Activated naive CD4-positive, alpha-beta T cell treated with anti-CD3 and anti-CD28 coated beads for 36 hours (primary cell): ENCODE measurements at regions not wholly inside any gene's neighbourhood (a gene's known extent, or its start where the extent isn't known, plus 50 kb on each side); places are given as distances from the start of the nearest gene placed in this dataset.

Experiments used
- CTCF ChIA-PET: fragments of 350-600 bp; sonication (Branson Sonifier 250); formaldehyde crosslinking; loops from one replicate; lab custom pipeline; 2021; ENCODE audit warnings: antibody characterized with exemption; lab: Charles Lee
- DNase-seq: peaks from one replicate; pipeline ENCODE4 v3.0.0-alpha.2; 2020
- H3K27ac Mint-ChIP-seq: one replicate; pipeline ENCODE4 v1.8.0; 2021; ENCODE audit warnings: mild to moderate bottlenecking, mixed read lengths
- H3K27me3 Mint-ChIP-seq: one replicate; pipeline ENCODE4 v1.8.0; 2021; ENCODE audit warnings: low read depth, mixed read lengths
- H3K36me3 Mint-ChIP-seq: one replicate; pipeline ENCODE4 v1.8.0; 2021; ENCODE audit warnings: low read depth, mixed read lengths
- H3K4me1 Mint-ChIP-seq: one replicate; pipeline ENCODE4 v1.8.0; 2021; ENCODE audit warnings: low read depth, mixed read lengths
- H3K4me3 Mint-ChIP-seq: one replicate; pipeline ENCODE4 v1.8.0; 2021; ENCODE audit warnings: mild to moderate bottlenecking, moderate library complexity, mixed read lengths
- H3K9me3 Mint-ChIP-seq: one replicate; pipeline ENCODE4 v1.8.0; 2021; ENCODE audit warnings: mixed read lengths
- intact Hi-C: fragments of 100-400 bp; cut with micrococcal nuclease; formaldehyde crosslinking; loops from one replicate; pipeline ENCODE4 v1.15.1; 2023

DNA sequence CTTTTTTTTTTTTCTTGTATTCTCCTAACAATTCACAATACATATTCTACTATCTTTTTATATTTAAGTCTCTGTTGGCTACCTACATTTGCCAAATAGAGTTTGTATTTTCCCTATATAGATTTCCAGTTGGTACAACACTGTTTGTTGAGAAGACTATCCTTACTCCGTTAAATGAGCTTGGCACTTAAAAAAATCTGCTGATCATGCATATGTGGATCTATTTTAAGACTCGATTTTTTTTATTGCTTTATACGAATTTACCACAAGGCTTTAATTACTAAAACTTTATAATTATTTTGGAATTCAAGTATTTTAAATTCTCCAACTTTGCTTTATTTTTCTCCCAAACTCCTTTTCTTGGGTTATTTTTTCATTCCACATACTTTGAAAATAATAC is 855.6 kb downstream of the C6orf118 start:
- no peak for DNase-seq
- CTCF ChIA-PET, result no interaction called here
- Mint-ChIP-seq H3K36me3 (no peaks in the 10 kb centered on the region), H3K4me3 (no peak overlapping the region), H3K4me1 (no peaks in the 10 kb centered on the region), H3K27ac (no peak overlapping the region), H3K27me3 (no peaks in the 10 kb centered on the region), H3K9me3 (no peaks in the 10 kb centered on the region)
- intact Hi-C loops, result no loop called here

DNA sequence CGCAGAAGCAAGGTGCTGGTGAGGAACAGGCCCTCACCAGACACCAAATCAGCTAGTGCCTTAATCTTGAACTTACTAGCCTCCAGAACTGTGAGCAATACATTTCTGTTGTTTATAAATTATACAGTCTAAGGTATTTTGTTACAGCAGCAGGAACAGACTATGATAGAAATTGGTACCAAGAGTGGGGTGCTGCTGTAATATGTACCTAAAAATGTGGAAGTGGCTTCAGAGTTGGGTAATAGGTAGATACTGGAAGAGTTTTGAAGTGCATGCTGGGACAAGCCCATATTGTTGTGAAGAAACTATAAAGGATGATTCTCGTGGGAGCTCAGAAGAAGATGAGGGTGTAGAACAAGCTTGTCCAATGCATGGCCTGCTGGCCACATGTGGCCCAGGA is 866.8 kb downstream of the C6orf118 start:
- Mint-ChIP-seq H3K4me1 (no peaks in the 10 kb centered on the region), H3K4me3 (no peak overlapping the region), H3K9me3 (peaks cover 10% of the 10 kb centered on the region), H3K36me3 (no peaks in the 10 kb centered on the region), H3K27ac (no peak overlapping the region), H3K27me3 (peaks cover 2% of the 10 kb centered on the region)
- no peak for DNase-seq
- CTCF ChIA-PET, result no interaction called here
- intact Hi-C loops, result no loop called here

DNA sequence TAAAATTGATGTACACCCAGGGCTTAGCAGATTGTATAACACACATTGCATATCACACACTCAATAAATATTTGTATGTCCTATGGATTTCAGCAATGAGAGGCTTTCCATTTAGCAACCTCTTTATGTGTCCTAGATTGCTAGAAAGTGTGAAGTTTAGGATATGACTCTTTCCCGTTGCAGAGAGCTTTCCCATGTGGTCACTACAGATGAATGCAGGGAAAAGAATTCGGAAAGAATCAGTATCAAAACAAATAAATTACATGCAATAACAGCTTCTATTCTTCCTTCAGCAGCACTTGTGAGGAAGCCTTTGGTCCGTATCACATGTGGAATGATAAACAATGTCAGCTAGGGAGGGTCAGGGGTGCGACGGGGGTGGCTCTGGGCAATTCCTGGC is 870.1 kb downstream of the C6orf118 start:
- H3K4me3 Mint-ChIP-seq, result no peak overlapping the region
- CTCF ChIA-PET, result no interaction called here
- H3K4me1 Mint-ChIP-seq, result no peaks in the 10 kb centered on the region
- no peaks in the 10 kb centered on the region for H3K27me3 Mint-ChIP-seq
- intact Hi-C loops, result no loop called here
- peaks cover 10% of the 10 kb centered on the region for H3K9me3 Mint-ChIP-seq
- DNase-seq, result no peak
- H3K36me3 Mint-ChIP-seq, result no peaks in the 10 kb centered on the region
- H3K27ac Mint-ChIP-seq, result no peak overlapping the region

DNA sequence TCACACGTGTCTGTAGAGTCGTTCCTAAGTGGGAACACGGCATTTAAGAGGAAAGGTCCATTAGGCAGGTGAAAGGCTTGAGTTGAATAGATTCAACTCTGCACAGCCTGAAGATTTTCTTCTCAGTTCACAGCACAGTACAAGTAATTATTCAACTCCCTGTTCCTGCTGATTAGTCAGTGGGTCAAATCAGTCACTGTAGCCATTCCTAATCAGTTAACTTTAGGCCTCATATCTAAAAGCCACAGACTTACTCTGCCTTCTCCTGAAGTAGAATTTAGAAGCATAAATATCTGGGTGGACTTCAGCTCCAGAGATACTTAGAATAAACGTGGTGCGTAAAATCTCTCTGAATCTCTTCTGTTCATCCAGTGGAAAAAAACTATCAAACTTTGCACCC is 872.4 kb downstream of the C6orf118 start:
- H3K27me3 Mint-ChIP-seq, result no peaks in the 10 kb centered on the region
- H3K36me3 Mint-ChIP-seq, result no peaks in the 10 kb centered on the region
- CTCF ChIA-PET, result no interaction called here

DNA sequence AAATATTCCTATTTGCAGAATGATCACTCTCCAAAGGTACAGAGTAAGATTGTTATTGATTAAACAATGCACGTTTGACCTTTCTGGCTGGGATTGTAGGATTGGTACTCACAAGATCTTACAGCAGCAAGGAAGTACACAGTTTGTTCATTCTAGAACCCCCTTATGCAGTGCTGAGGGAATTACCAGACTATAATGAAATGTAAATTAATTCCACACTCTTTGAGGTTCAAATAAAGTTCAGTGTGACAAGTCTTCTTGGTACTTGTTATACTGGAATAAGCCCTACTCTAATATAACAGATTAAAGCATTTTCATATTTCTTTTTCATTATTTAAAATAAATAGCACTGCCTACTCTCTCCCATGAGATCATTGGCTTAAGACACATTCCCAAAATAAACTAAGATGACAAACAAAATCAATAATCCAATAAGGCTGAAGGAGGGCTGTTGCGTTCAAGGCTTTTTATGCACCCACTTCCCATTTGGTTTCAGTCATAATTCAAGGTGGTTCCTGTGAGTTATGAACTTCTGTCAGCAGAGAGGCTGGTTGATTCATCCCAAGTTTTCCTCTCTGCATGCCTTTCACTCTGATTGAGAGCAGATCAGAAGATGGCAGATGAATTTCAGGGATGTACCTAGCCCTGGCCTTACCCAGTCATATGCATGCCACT is 881.5 kb downstream of the C6orf118 start:
- H3K4me3 Mint-ChIP-seq, result no peak overlapping the region
- H3K36me3 Mint-ChIP-seq, result no peaks in the 10 kb centered on the region
- peaks cover 6% of the 10 kb centered on the region for H3K9me3 Mint-ChIP-seq
- no peaks in the 10 kb centered on the region for H3K4me1 Mint-ChIP-seq
- no peak overlapping the region for H3K27ac Mint-ChIP-seq
- H3K27me3 Mint-ChIP-seq, result no peaks in the 10 kb centered on the region
- no peak for DNase-seq
- intact Hi-C loops, result no loop called here
- CTCF ChIA-PET, result no interaction called here

More for the DNA sequence above, 872.4 kb downstream of the C6orf118 start:
- DNase-seq, result no peak
- Mint-ChIP-seq H3K27ac (no peak overlapping the region), H3K4me3 (no peak overlapping the region), H3K4me1 (no peaks in the 10 kb centered on the region), H3K9me3 (peaks cover 1% of the 10 kb centered on the region)
- intact Hi-C loops, result no loop called here

DNA sequence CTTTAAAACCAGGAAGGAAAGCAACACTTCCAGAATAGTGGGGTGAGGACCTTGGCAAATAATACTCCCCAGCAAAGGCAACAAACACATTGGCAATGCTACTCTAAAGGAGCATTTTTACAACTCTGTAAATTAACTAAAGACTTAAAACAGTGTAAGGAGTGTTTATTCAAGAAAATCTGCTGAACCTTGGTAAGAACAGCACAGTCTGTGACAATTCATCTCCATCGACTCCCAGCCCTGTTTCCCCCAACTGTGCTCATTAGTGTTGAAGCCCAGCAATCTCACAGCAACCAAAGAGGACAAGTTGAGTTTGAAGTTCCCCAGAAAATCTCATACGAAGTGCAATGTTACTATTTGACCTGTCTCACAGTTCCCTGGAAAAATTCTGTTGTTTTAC is 884.9 kb downstream of the C6orf118 start:
- CTCF ChIA-PET, result no interaction called here
- no peak overlapping the region for H3K4me3 Mint-ChIP-seq
- H3K9me3 Mint-ChIP-seq, result peaks cover 19% of the 10 kb centered on the region
- H3K27ac Mint-ChIP-seq, result no peak overlapping the region
- intact Hi-C loops, result no loop called here
- no peak for DNase-seq
- H3K4me1 Mint-ChIP-seq, result no peaks in the 10 kb centered on the region
- no peaks in the 10 kb centered on the region for H3K27me3 Mint-ChIP-seq
- no peaks in the 10 kb centered on the region for H3K36me3 Mint-ChIP-seq

DNA sequence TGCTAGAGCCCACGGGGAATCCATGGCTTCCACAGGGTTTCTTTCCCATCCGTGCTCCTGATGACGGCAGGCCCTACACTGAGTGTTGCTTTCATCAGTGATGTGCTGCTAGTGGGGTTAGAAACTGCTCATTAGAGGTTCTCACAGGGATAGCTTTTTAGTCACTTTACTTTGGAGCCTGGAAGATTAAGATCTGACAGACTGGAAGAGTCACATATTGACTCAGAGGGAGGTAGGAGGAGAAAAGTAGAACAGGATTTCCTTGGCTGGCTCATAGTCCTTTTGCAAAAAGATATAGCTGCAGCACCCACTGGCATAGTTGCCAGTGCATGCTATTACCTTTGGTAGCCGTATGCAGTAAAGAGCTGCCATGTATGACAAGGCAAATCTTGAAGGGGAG is 890.3 kb downstream of the C6orf118 start:
- peaks cover 6% of the 10 kb centered on the region for H3K27me3 Mint-ChIP-seq
- peaks cover 19% of the 10 kb centered on the region for H3K9me3 Mint-ChIP-seq
- H3K27ac Mint-ChIP-seq, result no peak overlapping the region
- intact Hi-C loops, result no loop called here
- no peaks in the 10 kb centered on the region for H3K36me3 Mint-ChIP-seq
- H3K4me3 Mint-ChIP-seq, result no peak overlapping the region
- CTCF ChIA-PET, result no interaction called here
- no peak for DNase-seq
- H3K4me1 Mint-ChIP-seq, result no peaks in the 10 kb centered on the region

DNA sequence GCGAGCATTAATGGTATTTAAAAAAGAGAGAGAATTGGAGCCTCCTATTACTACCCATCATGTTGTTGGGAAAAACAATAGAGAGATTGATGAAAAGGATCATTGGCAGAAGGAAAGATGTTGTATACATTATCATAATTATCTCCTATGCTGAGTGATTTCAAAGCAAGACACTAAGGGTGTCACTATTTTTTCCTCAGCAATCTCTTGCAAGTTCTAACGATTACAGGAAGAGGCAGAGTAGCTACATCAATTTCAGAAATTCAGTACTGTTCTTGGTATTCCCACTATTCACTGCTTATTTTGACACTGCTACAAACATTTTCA is 891.2 kb downstream of the C6orf118 start:
- CTCF ChIA-PET, result no interaction called here
- DNase-seq, result no peak
- Mint-ChIP-seq H3K9me3 (peaks cover 13% of the 10 kb centered on the region), H3K27me3 (peaks cover 6% of the 10 kb centered on the region), H3K4me1 (no peaks in the 10 kb centered on the region), H3K4me3 (no peak overlapping the region), H3K27ac (no peak overlapping the region), H3K36me3 (no peaks in the 10 kb centered on the region)
- intact Hi-C loops, result no loop called here

DNA sequence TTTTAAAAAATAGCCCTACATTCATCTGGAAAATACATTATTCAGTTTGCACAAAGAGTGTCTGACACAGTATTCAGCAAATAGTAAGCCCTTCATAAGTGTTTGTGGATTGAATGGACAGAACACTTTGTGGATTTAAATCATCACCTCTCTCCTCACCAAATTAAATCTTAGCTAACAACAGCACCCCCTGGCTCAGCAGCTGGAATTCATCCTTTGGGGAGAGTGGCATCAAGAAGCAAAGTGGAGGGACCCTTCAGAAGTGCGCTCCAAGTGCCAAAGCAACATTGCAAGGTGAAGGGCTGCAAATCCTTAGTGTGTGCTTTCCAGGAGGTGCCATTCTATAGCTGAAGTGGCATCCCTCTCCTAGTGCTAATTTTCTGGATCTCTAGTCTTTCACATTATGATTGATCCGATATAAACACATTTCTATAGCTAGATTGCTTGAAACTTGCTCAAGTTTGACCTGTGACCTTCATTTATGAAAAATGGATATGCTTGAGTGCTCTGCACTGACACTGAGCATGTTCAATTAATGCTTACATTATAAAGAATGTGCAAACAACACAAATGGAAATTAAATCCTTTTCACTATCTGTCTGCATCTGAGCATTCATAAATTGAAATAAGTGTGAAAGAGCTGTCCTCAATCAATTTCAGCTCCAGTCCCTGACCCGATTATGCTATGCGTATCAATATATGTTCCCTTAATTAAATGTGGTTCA is 891.7 kb downstream of the C6orf118 start:
- Mint-ChIP-seq H3K4me1 (no peaks in the 10 kb centered on the region), H3K36me3 (no peaks in the 10 kb centered on the region), H3K27ac (no peak overlapping the region), H3K4me3 (no peak overlapping the region), H3K27me3 (peaks cover 6% of the 10 kb centered on the region), H3K9me3 (peaks cover 11% of the 10 kb centered on the region)
- CTCF ChIA-PET, result interaction anchor here (0.6 kb wide), 1 partner anchor 112 kb away, joined by 3 read pairs; no protein-coding TSS in a partner anchor
- intact Hi-C loops, result no loop called here
- no peak for DNase-seq

DNA sequence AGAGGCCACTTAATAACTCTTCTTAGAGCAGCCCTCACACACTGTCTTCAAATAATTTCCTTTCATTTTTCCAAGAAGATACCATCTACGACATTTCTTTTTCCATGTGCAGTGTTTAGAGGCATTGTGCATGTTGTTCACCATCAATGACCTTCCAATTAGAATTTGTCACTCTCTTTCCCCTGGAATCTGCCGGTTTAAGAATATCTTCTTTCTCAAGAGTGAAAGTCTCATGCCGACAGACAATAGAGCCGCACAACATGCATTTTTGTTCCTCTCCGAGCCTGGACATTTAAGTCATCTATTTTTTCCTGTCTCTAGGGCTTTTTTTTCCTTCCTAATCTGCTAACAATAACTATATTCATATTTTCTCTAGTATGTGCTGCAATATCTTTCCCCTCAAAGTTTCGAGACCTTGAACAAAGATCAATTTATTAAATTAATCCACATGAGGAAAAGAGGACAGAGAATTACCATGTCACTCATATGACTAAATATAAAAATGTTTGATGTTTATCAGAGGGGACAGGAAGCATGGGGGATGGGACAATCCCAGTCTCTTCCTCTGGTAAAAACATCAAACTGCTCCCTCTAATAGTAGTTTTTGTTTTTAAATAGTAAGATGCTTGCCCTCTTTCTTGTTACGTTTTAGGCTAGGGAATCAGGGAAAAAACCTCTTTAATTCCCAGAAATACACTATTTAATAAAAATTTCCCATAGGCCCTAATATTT is 893.4 kb downstream of the C6orf118 start:
- Mint-ChIP-seq H3K4me1 (no peaks in the 10 kb centered on the region), H3K27ac (no peak overlapping the region), H3K27me3 (peaks cover 6% of the 10 kb centered on the region), H3K36me3 (no peaks in the 10 kb centered on the region), H3K9me3 (peaks cover 1% of the 10 kb centered on the region), H3K4me3 (no peak overlapping the region)
- no peak for DNase-seq
- CTCF ChIA-PET, result no interaction called here
- intact Hi-C loops, result no loop called here

DNA sequence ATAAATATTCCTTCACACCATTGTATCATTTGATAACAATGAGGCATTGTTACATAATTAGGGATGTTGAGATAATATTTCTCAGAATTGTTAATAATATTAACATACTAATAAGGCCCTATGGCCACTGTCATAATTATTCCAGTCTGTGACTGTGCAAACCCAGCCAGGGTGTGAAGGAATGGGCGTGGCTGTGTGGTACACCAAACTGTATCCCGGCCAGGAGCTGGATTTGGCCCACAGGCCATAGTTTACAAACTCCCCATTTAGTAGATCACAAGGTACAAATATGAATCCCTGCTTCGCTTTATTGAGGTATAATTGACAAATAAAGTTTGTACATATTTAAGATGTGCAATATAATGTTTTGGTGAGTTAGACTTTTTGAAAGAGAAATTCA is 894.7 kb downstream of the C6orf118 start:
- Mint-ChIP-seq H3K27me3 (peaks cover 6% of the 10 kb centered on the region), H3K4me3 (no peak overlapping the region), H3K36me3 (no peaks in the 10 kb centered on the region), H3K27ac (no peak overlapping the region), H3K4me1 (no peaks in the 10 kb centered on the region), H3K9me3 (no peaks in the 10 kb centered on the region)
- CTCF ChIA-PET, result no interaction called here
- no peak for DNase-seq
- intact Hi-C loops, result no loop called here

DNA sequence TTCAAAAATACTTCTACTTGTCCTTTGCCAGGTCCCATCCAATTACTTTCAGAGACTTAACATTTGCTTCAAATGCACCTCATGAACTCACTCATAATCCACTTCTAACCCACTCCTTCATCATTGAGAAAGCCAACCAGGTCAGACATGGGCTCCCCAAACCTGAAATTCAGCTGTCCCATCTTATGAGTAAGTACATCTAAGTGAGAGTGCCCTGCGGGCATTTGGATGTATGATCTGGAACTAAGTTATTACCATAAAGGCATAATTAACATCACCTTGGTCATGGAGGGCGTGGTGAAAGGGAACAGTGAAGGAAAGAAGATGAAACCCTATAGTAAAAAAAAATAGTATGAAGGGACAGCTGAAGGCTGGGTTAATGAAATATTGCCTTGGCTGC is 896.8 kb downstream of the C6orf118 start:
- H3K27ac Mint-ChIP-seq, result no peak overlapping the region
- CTCF ChIA-PET, result no interaction called here
- H3K4me1 Mint-ChIP-seq, result no peaks in the 10 kb centered on the region
- H3K36me3 Mint-ChIP-seq, result no peaks in the 10 kb centered on the region
- intact Hi-C loops, result no loop called here
- no peaks in the 10 kb centered on the region for H3K9me3 Mint-ChIP-seq
- H3K27me3 Mint-ChIP-seq, result peaks cover 10% of the 10 kb centered on the region
- no peak for DNase-seq
- no peak overlapping the region for H3K4me3 Mint-ChIP-seq

DNA sequence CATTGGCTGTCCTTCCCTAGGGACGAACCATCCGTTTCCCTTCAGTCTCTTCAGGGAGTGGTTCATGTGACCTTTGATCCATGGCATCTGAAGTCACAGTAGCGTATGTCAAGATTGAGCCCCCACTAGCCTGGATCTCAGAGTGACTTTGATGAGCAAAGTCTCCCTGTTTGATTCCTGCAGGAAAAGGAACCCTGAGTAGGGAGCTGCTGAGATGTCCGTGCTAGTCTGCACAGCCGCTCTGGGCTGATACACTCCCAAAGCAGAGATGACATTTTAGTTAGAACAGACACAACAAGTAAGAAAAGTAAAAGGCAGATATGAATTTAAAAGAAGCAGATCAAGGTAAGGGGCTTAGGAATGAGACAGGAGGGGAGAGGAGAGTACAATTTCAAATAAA is 899.4 kb downstream of the C6orf118 start:
- CTCF ChIA-PET, result interaction anchor here (0.7 kb wide), 1 partner anchor 431 kb away, joined by 5 read pairs; no protein-coding TSS in a partner anchor
- intact Hi-C loops, result no loop called here
- Mint-ChIP-seq H3K4me1 (no peaks in the 10 kb centered on the region), H3K27ac (no peak overlapping the region), H3K27me3 (peaks cover 8% of the 10 kb centered on the region), H3K36me3 (no peaks in the 10 kb centered on the region), H3K4me3 (no peak overlapping the region), H3K9me3 (no peaks in the 10 kb centered on the region)
- DNase-seq, result no peak
